Skeletal muscle satellite cell (primary cell): ENCODE measurements at regions not wholly inside any gene's neighbourhood (a gene's known extent, or its start where the extent isn't known, plus 50 kb on each side); places are given as distances from the start of the nearest gene placed in this dataset.
A peak's percentile ranks its signal among the peaks of the same experiment; 100 is the strongest.
"Not testable (repeated sequence)": the region's sequence is repeated elsewhere in the genome, so short reads cannot be mapped to it uniquely, and the experiment has no call there.

Source experiments
- H3K27me3 ChIP-seq: 2 replicates; pipeline ENCODE4 v1.7.0; 2013; ENCODE audit warnings: low read length; ENCODE audit not compliant: control insufficient read depth, insufficient read depth
- H3K36me3 ChIP-seq: 2 replicates; pipeline ENCODE4 v1.7.0; 2013; ENCODE audit warnings: mild to moderate bottlenecking, control low read depth, low read length; ENCODE audit not compliant: insufficient read depth
- H3K4me1 ChIP-seq: 2 replicates; pipeline ENCODE4 v1.7.0; 2013; ENCODE audit warnings: low read length; ENCODE audit not compliant: control insufficient read depth, insufficient read depth
- H3K4me2 ChIP-seq: 2 replicates; pipeline ENCODE4 v1.7.0; 2013; ENCODE audit warnings: mild to moderate bottlenecking, low read length
- H3K4me3 ChIP-seq: 2 replicates; pipeline ENCODE4 v1.7.0; 2013; ENCODE audit warnings: low read length
- H3K9ac ChIP-seq: 2 replicates; pipeline ENCODE4 v1.7.0; 2013; ENCODE audit warnings: mild to moderate bottlenecking, low read depth, low read length, moderate library complexity
- H3K9me3 ChIP-seq: replicated peaks from 2 replicates; pipeline ENCODE4 v1.7.0; 2013; ENCODE audit warnings: mild to moderate bottlenecking, control low read depth, low read length

DNA sequence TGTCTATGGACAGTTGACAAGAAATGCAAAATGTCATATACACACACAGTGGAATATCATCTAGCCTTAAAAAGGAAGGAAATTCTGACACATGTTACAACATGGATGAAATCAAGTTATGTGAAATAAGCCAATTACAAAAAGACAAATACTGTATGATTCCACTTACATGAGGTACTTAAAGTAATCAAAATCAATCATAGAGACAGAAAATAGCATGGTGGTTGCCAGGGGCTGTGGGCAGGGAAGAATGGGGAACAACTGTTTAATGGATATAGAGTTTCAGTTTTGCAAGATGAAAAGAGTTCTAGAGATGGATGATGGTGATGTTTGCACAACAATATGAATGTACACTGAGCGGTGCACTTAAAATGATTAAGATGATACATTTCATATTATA, 613.8 kb upstream of the ZNF385D start:
- Histone ChIP-seq H3K4me2 (no peak overlapping the region), H3K4me3 (no peak overlapping the region), H3K27me3 (peaks cover 3% of the 10 kb centered on the region), H3K36me3 (no peaks in the 10 kb centered on the region), H3K9me3 (no peaks in the 10 kb centered on the region), H3K4me1 (no peaks in the 10 kb centered on the region), H3K9ac (no peak overlapping the region)

DNA sequence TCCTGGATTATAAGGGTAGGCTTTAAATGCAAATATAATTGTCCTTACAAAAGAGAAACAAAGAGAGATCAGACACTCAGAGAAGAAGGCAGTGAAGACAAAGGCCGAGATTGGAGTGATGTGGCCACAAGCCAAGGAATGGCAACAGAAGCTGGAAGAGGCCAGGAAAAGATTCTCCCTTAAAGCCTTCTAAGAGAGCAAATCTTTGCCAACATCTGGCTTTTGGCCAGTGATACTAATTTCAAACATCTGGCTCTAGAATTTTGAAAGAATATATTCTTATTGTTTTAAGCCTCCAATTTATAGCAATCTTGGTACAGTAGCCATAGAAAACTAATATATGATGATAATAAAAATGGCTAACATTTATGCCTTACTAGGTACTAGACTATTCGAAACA, 615.8 kb upstream of the ZNF385D start:
- Histone ChIP-seq H3K9ac (no peak overlapping the region), H3K36me3 (no peaks in the 10 kb centered on the region), H3K4me1 (peaks cover under 1% of the 10 kb centered on the region), H3K27me3 (peaks cover 21% of the 10 kb centered on the region), H3K9me3 (no peaks in the 10 kb centered on the region), H3K4me2 (no peak overlapping the region), H3K4me3 (no peak overlapping the region)

DNA sequence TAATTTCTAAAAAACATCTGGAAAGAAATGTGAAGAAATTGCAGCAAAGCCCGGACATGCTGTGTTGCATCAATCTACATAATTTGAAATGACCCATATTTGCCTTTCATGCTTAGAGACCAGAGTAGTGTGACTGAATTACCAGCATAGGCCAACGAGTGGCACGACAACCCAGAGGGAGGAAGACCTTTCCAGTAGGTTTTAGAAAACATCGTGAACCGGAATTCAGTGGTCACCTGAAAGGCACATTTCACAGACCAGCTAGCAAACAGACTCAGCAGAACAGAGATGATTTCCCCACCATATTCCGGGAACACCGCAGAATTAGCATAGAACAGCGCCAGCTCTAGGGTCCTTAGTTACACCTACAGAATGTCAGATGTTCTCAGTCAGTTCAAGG, 620.0 kb upstream of the ZNF385D start:
- peaks cover 11% of the 10 kb centered on the region for H3K4me1 ChIP-seq
- H3K27me3 ChIP-seq, result peaks cover 49% of the 10 kb centered on the region

DNA sequence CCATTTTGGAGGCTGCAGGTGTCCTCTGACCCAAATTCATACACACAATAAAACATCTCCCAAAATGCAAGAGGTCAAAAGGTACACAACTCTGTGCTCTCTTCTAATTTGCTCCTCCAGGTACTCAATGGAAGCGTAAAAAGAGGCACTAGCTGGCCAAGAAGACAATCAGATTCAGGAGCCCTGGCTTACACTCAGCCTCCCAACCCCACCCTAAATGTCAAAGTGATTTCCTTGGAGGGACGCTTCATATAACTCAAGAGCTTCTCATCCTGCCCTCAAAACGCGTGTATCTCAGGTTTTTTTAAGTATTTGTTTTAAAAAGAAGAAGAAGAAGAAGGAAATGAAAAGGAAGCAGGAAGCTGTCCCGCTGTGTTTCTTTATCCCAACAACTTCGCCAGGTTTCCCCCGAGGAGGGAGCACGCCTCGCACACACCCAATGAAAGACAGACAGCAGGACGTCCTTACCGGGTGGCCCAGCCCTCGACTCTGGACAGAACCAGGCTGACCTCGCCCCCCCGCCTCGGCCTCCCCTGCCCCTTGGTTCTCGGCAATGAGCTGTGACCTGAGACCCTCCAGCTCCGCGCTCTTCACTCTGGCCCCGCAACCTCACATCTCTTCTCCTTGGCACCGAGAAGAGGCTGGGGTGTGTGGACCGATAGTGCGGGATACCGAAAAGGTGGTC, 620.7 kb upstream of the ZNF385D start:
- H3K9me3 ChIP-seq, result no peaks in the 10 kb centered on the region
- H3K9ac ChIP-seq, result no peak overlapping the region
- peak overlapping the region; percentile 55 for H3K4me3 ChIP-seq
- H3K36me3 ChIP-seq, result no peaks in the 10 kb centered on the region
- peaks cover 11% of the 10 kb centered on the region for H3K4me1 ChIP-seq
- peaks cover 46% of the 10 kb centered on the region for H3K27me3 ChIP-seq
- peak overlapping the region; percentile 68 for H3K4me2 ChIP-seq

More for the DNA sequence above, 620.0 kb upstream of the ZNF385D start:
- Histone ChIP-seq H3K36me3 (no peaks in the 10 kb centered on the region), H3K9me3 (no peaks in the 10 kb centered on the region), H3K4me3 (no peak overlapping the region), H3K9ac (no peak overlapping the region), H3K4me2 (no peak overlapping the region)

DNA sequence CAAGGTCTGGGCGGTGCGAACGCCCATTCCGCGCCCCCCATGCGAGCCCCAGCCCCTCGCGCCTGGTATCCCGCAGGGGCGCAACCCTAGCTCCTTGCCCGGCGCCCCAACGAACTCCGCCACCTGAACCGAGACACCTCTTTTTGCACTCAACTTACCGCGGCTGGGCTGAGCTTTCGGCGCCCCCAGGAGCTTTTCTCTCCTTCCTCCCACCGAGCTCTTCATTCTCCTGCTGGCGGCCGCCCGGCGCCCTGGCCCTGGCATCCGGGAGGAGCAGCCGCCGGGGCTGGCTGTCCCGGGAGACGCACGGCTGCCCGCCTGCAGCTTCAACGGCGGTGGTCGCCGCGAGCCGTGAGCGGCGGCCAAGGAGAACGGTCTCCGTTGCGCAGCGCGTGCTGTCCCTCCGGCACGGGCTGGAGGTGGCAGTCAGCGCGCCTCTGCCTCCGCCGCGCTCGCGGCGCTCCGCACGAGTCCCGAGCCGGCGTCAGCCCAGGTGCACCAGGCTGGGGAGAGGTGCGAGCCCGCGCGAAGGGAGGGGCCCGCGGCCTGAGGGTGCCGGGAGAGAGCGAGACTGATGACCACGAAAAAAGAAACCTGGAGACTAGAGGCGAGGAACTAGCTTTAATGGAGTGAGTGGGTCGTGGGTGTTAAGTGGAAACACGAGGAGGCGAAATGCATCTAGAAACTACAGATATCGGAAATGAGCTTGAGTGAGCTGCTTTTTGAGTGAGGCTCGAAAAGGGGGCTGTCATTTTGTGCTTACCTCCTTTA, 621.5 kb upstream of the ZNF385D start:
- H3K9me3 ChIP-seq, result no peaks in the 10 kb centered on the region
- H3K36me3 ChIP-seq, result no peaks in the 10 kb centered on the region
- peaks cover 11% of the 10 kb centered on the region for H3K4me1 ChIP-seq
- no peak overlapping the region for H3K9ac ChIP-seq
- H3K4me3 ChIP-seq, result peak overlapping the region; percentile 55
- peak overlapping the region; percentile 68 for H3K4me2 ChIP-seq
- peaks cover 46% of the 10 kb centered on the region for H3K27me3 ChIP-seq

DNA sequence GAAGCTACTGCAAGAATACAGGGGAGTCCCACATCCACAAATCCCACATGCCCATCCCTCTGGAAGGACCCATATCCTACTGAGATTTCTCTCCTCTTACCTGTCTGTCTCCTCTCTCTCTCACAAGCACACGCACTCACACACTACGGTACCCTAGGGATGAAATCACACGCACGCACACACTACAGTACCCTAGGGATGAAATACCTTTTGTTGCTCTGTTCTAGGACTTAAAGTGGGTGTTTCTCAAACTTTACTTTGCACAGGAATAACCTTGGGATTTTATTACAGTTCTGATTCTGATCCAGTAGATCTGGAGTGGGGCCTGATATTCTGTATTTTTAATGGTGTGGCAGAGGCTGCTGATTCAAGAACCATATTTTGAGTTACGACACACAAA, 622.2 kb upstream of the ZNF385D start:
- no peak overlapping the region for H3K4me2 ChIP-seq
- no peaks in the 10 kb centered on the region for H3K9me3 ChIP-seq
- H3K36me3 ChIP-seq, result no peaks in the 10 kb centered on the region
- H3K4me3 ChIP-seq, result no peak overlapping the region
- H3K27me3 ChIP-seq, result peaks cover 46% of the 10 kb centered on the region
- peaks cover 11% of the 10 kb centered on the region for H3K4me1 ChIP-seq
- no peak overlapping the region for H3K9ac ChIP-seq

DNA sequence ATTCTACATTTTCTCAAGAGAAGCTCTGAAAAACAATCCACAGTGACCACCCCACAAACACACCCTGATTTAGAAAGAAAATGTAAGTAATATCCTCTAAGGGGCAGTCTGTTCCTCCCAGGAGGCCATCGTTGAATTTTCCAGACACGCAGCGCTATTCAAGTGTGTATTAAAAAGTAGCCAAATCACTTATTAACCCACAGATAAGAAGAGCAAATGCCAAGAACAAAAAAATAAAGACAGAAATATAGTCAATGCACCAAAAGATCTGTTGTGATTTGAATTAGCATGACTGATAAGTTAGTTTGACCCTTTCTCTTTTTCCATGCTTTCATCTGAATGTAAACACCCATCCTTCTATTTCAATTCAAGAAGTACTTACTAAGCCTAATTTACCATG, 622.8 kb upstream of the ZNF385D start:
- peaks cover 11% of the 10 kb centered on the region for H3K4me1 ChIP-seq
- peaks cover 48% of the 10 kb centered on the region for H3K27me3 ChIP-seq
- no peak overlapping the region for H3K9ac ChIP-seq
- H3K4me3 ChIP-seq, result no peak overlapping the region
- no peaks in the 10 kb centered on the region for H3K9me3 ChIP-seq
- H3K4me2 ChIP-seq, result no peak overlapping the region
- H3K36me3 ChIP-seq, result no peaks in the 10 kb centered on the region

DNA sequence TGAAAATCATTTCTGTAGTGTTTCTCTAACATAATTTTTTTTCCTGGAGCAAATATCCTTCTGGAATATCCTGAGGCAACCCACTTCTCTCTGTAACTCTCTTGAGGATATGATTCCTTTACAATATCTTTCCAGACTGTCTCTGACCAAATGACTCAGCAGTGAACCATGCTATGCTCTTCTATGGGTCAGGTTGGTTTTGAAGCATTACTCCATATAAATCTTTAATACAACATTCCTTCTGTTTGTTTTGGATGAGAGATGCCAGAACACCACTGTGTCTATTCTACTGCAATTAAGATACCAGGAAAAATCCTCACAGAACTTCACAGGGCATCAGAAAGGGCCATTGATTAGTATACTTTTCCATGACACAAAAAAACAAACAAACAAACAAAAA, 626.4 kb upstream of the ZNF385D start:
- Histone ChIP-seq H3K4me1 (peaks cover 4% of the 10 kb centered on the region), H3K9ac (no peak overlapping the region), H3K4me2 (no peak overlapping the region), H3K9me3 (no peaks in the 10 kb centered on the region), H3K4me3 (no peak overlapping the region), H3K27me3 (peaks cover 31% of the 10 kb centered on the region), H3K36me3 (no peaks in the 10 kb centered on the region)

DNA sequence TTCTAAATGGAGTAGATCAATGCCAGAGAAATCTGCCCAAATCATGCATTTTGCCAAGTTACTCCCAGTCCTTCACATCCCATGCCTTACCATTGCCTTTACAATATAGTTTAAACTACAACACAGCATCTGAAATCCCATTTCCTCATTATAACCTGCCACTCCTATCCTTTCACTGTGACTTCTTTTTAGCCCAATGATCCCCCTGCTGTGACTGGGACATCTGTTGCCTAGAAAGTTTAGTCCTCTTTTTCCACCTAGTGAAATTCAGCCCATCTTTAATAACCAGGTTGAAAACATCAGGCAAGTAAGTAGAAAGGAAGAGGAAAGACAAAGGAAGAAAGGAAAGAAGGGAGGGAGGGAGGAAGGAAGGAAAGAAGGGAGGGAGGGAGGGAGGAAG, 627.9 kb upstream of the ZNF385D start:
- Histone ChIP-seq H3K4me3 (no peak overlapping the region), H3K9ac (no peak overlapping the region), H3K4me1 (no peaks in the 10 kb centered on the region), H3K4me2 (no peak overlapping the region), H3K36me3 (no peaks in the 10 kb centered on the region), H3K9me3 (no peaks in the 10 kb centered on the region), H3K27me3 (peaks cover 17% of the 10 kb centered on the region)

DNA sequence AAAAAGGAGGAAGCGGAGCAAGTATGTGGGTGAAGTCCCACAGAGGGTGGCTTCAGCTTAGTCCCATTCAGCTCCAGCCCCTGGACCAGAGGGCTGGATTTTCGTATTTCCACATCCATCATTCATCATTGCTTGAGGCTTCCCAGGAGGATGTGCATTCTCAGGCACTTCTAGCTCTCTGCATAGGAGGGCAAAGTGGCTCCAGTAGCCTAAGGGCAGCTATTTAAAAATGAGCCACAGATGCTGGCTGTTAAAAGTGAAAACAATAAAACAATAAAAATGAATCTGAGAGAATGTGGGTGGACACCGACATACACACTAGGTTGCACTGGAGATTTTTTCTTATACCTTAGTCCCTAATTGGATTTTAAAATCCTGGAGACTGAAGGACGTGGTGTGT, 629.2 kb upstream of the ZNF385D start:
- no peaks in the 10 kb centered on the region for H3K36me3 ChIP-seq
- H3K9ac ChIP-seq, result no peak overlapping the region
- peaks cover 13% of the 10 kb centered on the region for H3K27me3 ChIP-seq
- H3K4me1 ChIP-seq, result no peaks in the 10 kb centered on the region
- H3K9me3 ChIP-seq, result no peaks in the 10 kb centered on the region
- no peak overlapping the region for H3K4me2 ChIP-seq
- H3K4me3 ChIP-seq, result no peak overlapping the region

DNA sequence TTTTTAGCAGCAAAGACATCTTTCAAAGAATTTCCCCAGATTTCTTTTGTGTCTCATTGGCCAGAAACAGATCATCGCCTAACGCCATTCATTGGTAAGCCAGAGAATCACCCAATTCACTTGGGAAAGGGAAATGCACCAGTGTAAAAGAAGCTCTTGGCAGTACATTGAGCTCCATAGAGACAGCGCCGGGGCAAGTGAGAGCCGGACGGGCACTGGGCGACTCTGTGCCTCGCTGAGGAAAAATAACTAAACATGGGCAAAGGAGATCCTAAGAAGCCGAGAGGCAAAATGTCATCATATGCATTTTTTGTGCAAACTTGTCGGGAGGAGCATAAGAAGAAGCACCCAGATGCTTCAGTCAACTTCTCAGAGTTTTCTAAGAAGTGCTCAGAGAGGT, 630.6 kb upstream of the ZNF385D start:
- not testable (repeated sequence) for H3K4me2 ChIP-seq, H3K9ac ChIP-seq, H3K36me3 ChIP-seq, H3K4me1 ChIP-seq, H3K4me3 ChIP-seq, H3K9me3 ChIP-seq
- peaks cover 21% of the 10 kb centered on the region for H3K27me3 ChIP-seq

DNA sequence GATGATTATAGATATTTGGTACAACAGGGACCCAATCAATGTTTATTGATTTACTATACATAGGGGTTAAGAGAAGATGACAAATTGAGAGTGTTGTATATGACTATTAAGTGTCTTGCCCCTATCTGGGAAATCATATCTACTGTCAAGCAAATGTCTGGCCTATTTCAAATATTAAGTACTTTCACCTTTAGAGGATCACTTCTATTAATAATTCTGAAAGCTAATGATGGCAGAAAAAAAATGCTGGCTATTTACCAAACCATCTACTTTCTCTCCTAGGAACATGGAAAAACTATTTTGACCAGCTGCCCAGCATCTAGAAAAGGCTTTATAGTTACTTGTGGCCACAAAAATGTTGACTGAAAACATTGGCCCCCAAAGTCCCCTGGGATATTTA, 632.3 kb upstream of the ZNF385D start:
- H3K4me1 ChIP-seq, result no peaks in the 10 kb centered on the region
- peaks cover 21% of the 10 kb centered on the region for H3K27me3 ChIP-seq
- H3K36me3 ChIP-seq, result no peaks in the 10 kb centered on the region
- H3K9ac ChIP-seq, result no peak overlapping the region
- no peak overlapping the region for H3K4me2 ChIP-seq
- no peak overlapping the region for H3K4me3 ChIP-seq
- H3K9me3 ChIP-seq, result no peaks in the 10 kb centered on the region
